ENCODE measurements at regions not wholly inside any gene's neighbourhood (a gene's known extent, or its start where the extent isn't known, plus 50 kb on each side); places are given as distances from the start of the nearest gene placed in this dataset.

DNA sequence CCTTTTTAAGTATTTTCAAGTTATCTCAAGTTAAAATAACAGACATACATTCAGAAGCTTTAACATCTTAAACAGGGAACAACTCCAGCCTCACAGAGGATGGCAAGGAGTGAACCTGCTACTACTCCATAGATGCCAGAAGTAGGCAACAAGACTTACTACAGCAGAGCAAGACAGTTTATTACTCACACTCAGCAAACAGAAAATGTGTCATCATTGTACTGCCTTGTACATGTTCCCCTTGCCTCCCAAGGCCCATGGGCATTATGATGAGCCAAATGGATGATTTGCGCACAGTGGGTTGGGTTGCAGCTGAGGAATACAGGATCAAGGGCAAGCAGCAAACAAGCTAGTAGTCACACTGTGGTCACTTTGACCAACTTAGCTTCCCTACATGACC is 80.6 kb upstream of the VRK2 start:
- Mint-ChIP-seq H3K9me3 (no peaks in the 10 kb centered on the region), H3K27ac (no peak overlapping the region), H3K27me3 (ENCODE audit: low read depth) (no peaks in the 10 kb centered on the region), H3K36me3 (no peaks in the 10 kb centered on the region), H3K4me3 (no peak overlapping the region), H3K4me1 (no peaks in the 10 kb centered on the region)
- DNase-seq (ENCODE audit: low spot score in 2 of 2, unreplicated experiment in 2 of 2) = no peak
- TF ChIP-seq, protein P1, sequence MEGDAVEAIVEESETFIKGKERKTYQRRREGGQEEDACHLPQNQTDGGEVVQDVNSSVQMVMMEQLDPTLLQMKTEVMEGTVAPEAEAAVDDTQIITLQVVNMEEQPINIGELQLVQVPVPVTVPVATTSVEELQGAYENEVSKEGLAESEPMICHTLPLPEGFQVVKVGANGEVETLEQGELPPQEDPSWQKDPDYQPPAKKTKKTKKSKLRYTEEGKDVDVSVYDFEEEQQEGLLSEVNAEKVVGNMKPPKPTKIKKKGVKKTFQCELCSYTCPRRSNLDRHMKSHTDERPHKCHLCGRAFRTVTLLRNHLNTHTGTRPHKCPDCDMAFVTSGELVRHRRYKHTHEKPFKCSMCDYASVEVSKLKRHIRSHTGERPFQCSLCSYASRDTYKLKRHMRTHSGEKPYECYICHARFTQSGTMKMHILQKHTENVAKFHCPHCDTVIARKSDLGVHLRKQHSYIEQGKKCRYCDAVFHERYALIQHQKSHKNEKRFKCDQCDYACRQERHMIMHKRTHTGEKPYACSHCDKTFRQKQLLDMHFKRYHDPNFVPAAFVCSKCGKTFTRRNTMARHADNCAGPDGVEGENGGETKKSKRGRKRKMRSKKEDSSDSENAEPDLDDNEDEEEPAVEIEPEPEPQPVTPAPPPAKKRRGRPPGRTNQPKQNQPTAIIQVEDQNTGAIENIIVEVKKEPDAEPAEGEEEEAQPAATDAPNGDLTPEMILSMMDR (IDR thresholded peaks at IDR 0.05; ENCODE audit: unreplicated experiment) = no peak

DNA sequence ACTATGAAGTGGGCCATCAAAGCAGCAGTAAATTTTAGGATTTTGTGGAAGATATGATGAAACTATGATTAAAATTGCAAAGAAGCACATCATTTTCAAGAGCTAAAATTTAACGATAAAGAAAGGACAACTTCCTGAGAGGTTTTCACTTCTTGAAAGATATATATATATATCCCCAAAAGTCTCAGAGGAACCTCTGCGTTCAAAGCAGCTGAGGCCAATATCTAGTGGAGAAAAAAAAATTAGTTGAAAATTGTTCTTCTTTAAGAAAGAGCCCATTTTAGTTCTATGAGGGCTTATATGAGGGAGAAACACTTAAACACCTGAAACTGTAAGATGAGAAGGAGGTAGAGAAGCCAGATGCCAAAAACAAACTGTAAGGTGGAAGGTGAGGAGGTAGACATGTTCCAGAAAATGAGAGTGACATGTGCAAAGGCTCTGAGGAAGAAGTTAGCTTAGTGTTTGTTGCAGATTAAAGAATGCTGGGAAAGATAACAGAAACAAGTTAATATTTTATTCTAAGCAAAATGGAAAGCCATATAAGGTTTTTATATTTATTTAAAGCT is 72.9 kb upstream of the VRK2 start:
- H3K36me3 Mint-ChIP-seq = no peaks in the 10 kb centered on the region
- no peak for DNase-seq (ENCODE audit: low spot score in 2 of 2, unreplicated experiment in 2 of 2)
- H3K4me3 Mint-ChIP-seq = no peak overlapping the region
- H3K27ac Mint-ChIP-seq = no peak overlapping the region
- no peaks in the 10 kb centered on the region for H3K4me1 Mint-ChIP-seq
- H3K27me3 Mint-ChIP-seq (ENCODE audit: low read depth) = no peaks in the 10 kb centered on the region
- peaks cover 9% of the 10 kb centered on the region for H3K9me3 Mint-ChIP-seq
- TF ChIP-seq, protein P1 (IDR thresholded peaks at IDR 0.05; ENCODE audit: unreplicated experiment) = no peak

DNA sequence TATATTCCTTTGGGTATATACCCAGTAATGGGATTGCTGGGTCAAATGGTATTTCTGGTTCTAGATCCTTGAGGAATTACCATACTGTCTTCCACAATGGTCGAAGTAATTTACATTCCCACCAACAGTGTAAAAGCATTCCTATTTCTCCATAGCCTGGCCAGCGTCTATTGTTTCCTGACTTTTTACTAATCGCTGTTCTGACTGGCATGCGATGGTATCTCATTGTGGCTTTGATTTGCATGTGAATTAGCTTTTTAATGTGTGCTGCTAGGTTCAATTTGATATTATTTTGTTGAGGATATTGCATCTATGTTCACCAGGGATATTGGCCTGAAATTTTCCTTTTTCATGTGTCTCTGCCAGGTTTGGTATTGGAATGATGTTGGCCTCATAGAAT is 67.4 kb upstream of the VRK2 start:
- peaks cover 15% of the 10 kb centered on the region for H3K9me3 Mint-ChIP-seq
- DNase-seq (ENCODE audit: low spot score in 2 of 2, unreplicated experiment in 2 of 2) = no peak
- no peak overlapping the region for H3K27ac Mint-ChIP-seq
- no peaks in the 10 kb centered on the region for H3K4me1 Mint-ChIP-seq
- H3K36me3 Mint-ChIP-seq = peaks cover 4% of the 10 kb centered on the region
- no peak overlapping the region for H3K4me3 Mint-ChIP-seq
- no peaks in the 10 kb centered on the region for H3K27me3 Mint-ChIP-seq (ENCODE audit: low read depth)
- TF ChIP-seq, protein P1 (IDR thresholded peaks at IDR 0.05; ENCODE audit: unreplicated experiment) = no peak

DNA sequence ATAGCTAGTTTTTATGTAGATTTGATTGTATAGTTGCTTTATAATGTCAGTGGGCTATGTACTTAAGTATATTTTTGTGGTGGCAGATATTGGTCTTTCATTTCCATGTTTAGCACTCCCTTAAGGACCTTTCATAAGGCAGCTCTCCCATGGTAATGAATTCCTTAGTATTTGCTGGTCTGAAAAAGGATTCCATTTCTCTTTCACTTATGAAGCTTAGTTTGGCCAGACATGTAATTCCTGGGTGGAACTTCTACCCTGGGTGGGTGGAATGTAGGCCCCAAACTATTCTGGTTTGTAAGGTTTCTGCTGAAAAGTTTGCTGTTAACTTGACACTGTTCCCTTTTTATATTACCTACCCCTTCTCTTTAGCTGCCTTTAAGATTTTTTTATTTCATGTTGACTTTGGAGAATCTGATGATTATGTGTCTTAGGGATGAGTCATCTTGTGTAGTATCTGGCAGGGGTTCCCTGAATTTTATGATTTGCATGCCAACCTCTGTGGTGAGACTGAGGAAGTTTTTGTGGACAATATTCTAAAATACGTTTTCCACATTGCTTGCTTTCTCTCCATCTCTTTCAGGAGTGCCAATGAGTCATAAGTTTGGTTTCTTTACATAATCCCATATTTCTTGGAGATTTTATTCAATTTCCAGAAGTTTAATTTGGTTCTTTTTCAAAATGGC is 65.4 kb upstream of the VRK2 start:
- Mint-ChIP-seq H3K36me3 (peaks cover 4% of the 10 kb centered on the region), H3K9me3 (peaks cover 15% of the 10 kb centered on the region), H3K27me3 (ENCODE audit: low read depth) (no peaks in the 10 kb centered on the region), H3K4me3 (no peak overlapping the region), H3K27ac (no peak overlapping the region), H3K4me1 (no peaks in the 10 kb centered on the region)
- DNase-seq (ENCODE audit: low spot score in 2 of 2, unreplicated experiment in 2 of 2) = no peak
- TF ChIP-seq, protein P1 (IDR thresholded peaks at IDR 0.05; ENCODE audit: unreplicated experiment) = no peak

DNA sequence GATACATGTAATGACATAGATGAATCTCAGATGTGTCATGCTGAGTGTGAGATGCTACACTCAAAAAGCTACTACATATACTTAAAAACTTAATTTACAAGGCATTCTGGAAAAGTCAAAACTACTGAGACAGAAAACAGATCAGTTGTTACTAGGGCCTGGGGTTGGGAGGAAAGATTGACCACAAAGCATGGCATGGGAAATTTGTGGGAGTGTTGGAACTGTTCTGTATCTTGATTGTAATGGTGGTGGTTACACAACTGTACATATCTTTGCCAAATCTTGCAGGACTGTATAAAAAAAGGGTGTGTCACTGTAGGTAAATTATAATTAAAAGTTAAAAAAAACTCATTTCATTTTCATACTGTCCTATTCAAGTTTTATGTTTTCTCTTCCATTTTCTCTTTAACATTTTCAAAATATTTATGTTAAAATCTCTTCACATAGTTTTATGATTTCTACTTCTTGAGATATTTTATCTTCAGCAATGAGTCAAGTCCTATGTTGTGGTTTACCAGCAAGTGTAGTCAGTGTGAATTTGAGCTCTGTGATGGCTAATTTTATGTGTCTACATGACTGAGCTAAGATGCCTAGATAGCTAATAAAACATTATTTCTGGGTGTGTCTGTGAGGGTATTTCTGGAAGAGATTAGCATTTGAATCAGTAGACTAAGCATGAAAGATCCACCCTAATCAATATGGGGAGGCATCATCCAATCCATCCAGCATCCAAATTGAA is 58.6 kb upstream of the VRK2 start:
- no peaks in the 10 kb centered on the region for H3K9me3 Mint-ChIP-seq
- peaks cover 6% of the 10 kb centered on the region for H3K4me1 Mint-ChIP-seq
- H3K27ac Mint-ChIP-seq = no peak overlapping the region
- H3K4me3 Mint-ChIP-seq = no peak overlapping the region
- DNase-seq (ENCODE audit: low spot score in 2 of 2, unreplicated experiment in 2 of 2) = no peak
- TF ChIP-seq, protein P1 (IDR thresholded peaks at IDR 0.05; ENCODE audit: unreplicated experiment) = no peak
- H3K36me3 Mint-ChIP-seq = no peaks in the 10 kb centered on the region
- no peaks in the 10 kb centered on the region for H3K27me3 Mint-ChIP-seq (ENCODE audit: low read depth)
